ENCODE measurements at regions not wholly inside any gene's neighbourhood (a gene's known extent, or its start where the extent isn't known, plus 50 kb on each side); places are given as distances from the start of the nearest gene placed in this dataset.
A peak's percentile ranks its signal among the peaks of the same experiment; 100 is the strongest.
"Not testable (repeated sequence)": the region's sequence is repeated elsewhere in the genome, so short reads cannot be mapped to it uniquely, and the experiment has no call there.

DNA sequence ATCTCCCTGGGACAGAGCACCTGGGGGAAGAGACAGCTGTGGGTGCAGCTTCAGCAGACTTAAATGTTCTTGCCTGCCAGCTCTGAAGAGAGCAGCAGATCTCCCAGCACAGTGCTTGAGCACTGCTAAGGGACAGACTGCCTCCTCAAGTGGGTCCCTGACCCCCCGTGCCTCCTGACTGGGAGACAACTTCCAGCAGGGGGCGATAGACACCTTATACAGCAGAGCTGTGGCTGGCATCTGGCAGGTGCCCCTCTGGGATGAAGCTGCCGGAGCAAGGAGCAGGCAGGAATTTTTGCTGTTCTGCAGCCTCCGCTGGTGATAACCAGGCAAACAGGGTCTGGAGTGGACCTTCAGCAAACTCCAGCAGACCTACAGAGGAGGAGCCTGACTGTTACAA, 541.7 kb upstream of the PITX2 start:
- TF ChIP-seq CTCF (IDR thresholded peaks at IDR 0.05; ENCODE audit: insufficient read depth, low read depth, low read length) = peak; percentile 40

GRCh38 chr4:111174331-111174730, 551.5 kb upstream of the PITX2 start:
- Histone ChIP-seq H3K36me3 (ENCODE audit: control insufficient read depth, insufficient read depth, low read length) (no peaks in the 10 kb centered on the region), H3K27me3 (ENCODE audit: control insufficient read depth, insufficient read depth, low read length) (no peaks in the 10 kb centered on the region), H3K4me3 (ENCODE audit: low read depth, low read length) (no peak overlapping the region)
- TF ChIP-seq CTCF (IDR thresholded peaks at IDR 0.05; ENCODE audit: insufficient read depth, low read depth, low read length) = no peak
- POLR2A ChIA-PET = no interaction called here
- DNase-seq (ENCODE audit: low read depth) = no peak
- CTCF ChIA-PET = no interaction called here

More for the DNA sequence above, 541.7 kb upstream of the PITX2 start:
- H3K27me3 ChIP-seq (ENCODE audit: control insufficient read depth, insufficient read depth, low read length); DNase-seq (ENCODE audit: low read depth); H3K4me3 ChIP-seq (ENCODE audit: low read depth, low read length); H3K36me3 ChIP-seq (ENCODE audit: control insufficient read depth, insufficient read depth, low read length); POLR2A ChIA-PET: not testable (repeated sequence)
- CTCF ChIA-PET = interaction anchor here (0.7 to 0.9 kb wide), 2 partner anchors 467 to 1159 kb away, joined by 3 read pairs; no protein-coding TSS in a partner anchor

- no peak for DNase-seq (ENCODE audit: low read depth)
- no peak for TF ChIP-seq CTCF (IDR thresholded peaks at IDR 0.05; ENCODE audit: insufficient read depth, low read depth, low read length)
- ChIA-PET CTCF (no interaction called here), POLR2A (no interaction called here)
- no peaks in the 10 kb centered on the region for H3K36me3 ChIP-seq (ENCODE audit: control insufficient read depth, insufficient read depth, low read length)
- no peaks in the 10 kb centered on the region; the same call in 1 of the 2 replicates for H3K27me3 ChIP-seq (ENCODE audit: control insufficient read depth, insufficient read depth, low read length)
- no peak overlapping the region for H3K4me3 ChIP-seq (ENCODE audit: low read depth, low read length)
Observed at GRCh38 chr4:111178231-111178630, 555.4 kb upstream of the PITX2 start.

GRCh38 chr4:111187108-111187507, 564.2 kb upstream of the PITX2 start:
- H3K27me3 ChIP-seq (ENCODE audit: control insufficient read depth, insufficient read depth, low read length) = no peaks in the 10 kb centered on the region; the same call in 1 of the 2 replicates
- no peaks in the 10 kb centered on the region for H3K36me3 ChIP-seq (ENCODE audit: control insufficient read depth, insufficient read depth, low read length)
- DNase-seq (ENCODE audit: low read depth) = no peak
- POLR2A ChIA-PET = no interaction called here
- no peak for TF ChIP-seq CTCF (IDR thresholded peaks at IDR 0.05; ENCODE audit: insufficient read depth, low read depth, low read length)
- CTCF ChIA-PET = no interaction called here
- no peak overlapping the region for H3K4me3 ChIP-seq (ENCODE audit: low read depth, low read length)

GRCh38 chr4:111198446-111198845, 575.6 kb upstream of the PITX2 start:
- DNase-seq (ENCODE audit: low read depth) = no peak
- ChIA-PET POLR2A (no interaction called here), CTCF (interaction anchor here (0.6 kb wide), 1 partner anchor 55 kb away, joined by 5 read pairs; no protein-coding TSS in a partner anchor)
- Histone ChIP-seq H3K27me3 (ENCODE audit: control insufficient read depth, insufficient read depth, low read length) (no peaks in the 10 kb centered on the region), H3K4me3 (ENCODE audit: low read depth, low read length) (no peak overlapping the region), H3K36me3 (ENCODE audit: control insufficient read depth, insufficient read depth, low read length) (no peaks in the 10 kb centered on the region)
- TF ChIP-seq CTCF (IDR thresholded peaks at IDR 0.05; ENCODE audit: insufficient read depth, low read depth, low read length) = no peak
